HepG2 (cell line): ENCODE measurements at regions not wholly inside any gene's neighbourhood (a gene's known extent, or its start where the extent isn't known, plus 50 kb on each side); places are given as distances from the start of the nearest gene placed in this dataset.

Source experiments
- ATAC-seq: fragments of 200-7000 bp; cut with Tn5 transposase; 3 replicates; pipeline ENCODE4 v1.9.1; 2020; ENCODE audit warnings: mild to moderate bottlenecking, moderate library complexity
- BruUV-seq: library from RNA; stranded (reverse); fragments of 400-500 nt; replicated peaks from 2 replicates; lab custom pipeline; 2021; lab: Mats Ljungman, UMichigan
- CTCF ChIA-PET: fragments of 300-600 bp; formaldehyde crosslinking; extraction: SDS; loops from one replicate; lab custom pipeline; 2021; ENCODE audit warnings: low total read pairs, inconsistent platforms, low intra/inter-chr PET ratio; lab: Yijun Ruan, JAX
- POLR2A ChIA-PET: fragments of 350-600 bp; sonication (Branson Sonifier 250); formaldehyde crosslinking; loops from one replicate; lab custom pipeline; 2020; ENCODE audit warnings: antibody characterized with exemption, inconsistent platforms; lab: Yijun Ruan, JAX
- DNase-seq: peaks from one replicate; pipeline ENCODE4 v3.0.0-alpha.2; 2015; ENCODE audit warnings: low spot score
- FAIRE-seq: peaks from 3 replicates; lab custom pipeline; 2011; peaks lifted over from hg19 to GRCh38; lab: Jason Lieb, UNC
- H2AFZ ChIP-seq: one replicate; pipeline ENCODE4 v1.6.1; 2011; ENCODE audit warnings: low read length, inconsistent platforms
- H3K27ac ChIP-seq: fragments of 300-600 bp; 3 replicates; pipeline ENCODE4 v1.8.0; 2011; ENCODE audit warnings: mixed run types, mild to moderate bottlenecking, mixed read lengths, low read length, inconsistent platforms; ENCODE audit not compliant: insufficient read depth; ENCODE audit errors: extremely low read length
- H3K27me3 ChIP-seq, 2 experiments: fragments of 200-600 bp in 1 of 2; 2 replicates in 1 of 2; 3 replicates in 1 of 2; pipeline versions ENCODE4 v1.6.0 to v1.8.0; 2011; ENCODE audit warnings: low read length in 2 of 2, mild to moderate bottlenecking in 2 of 2, moderate library complexity in 2 of 2, inconsistent platforms in 1 of 2; ENCODE audit not compliant: insufficient read depth in 2 of 2, control insufficient read depth in 1 of 2
- H3K36me3 ChIP-seq, 2 experiments: fragments of 200-600 bp in 1 of 2; replicated peaks in 1 of 2; 2 replicates in 1 of 2; 3 replicates in 1 of 2; pipeline versions ENCODE4 v1.5.1 to v1.8.0; 2011; ENCODE audit warnings: low read length in 2 of 2, inconsistent platforms in 1 of 2; ENCODE audit not compliant: insufficient read depth in 2 of 2, control insufficient read depth in 1 of 2
- H3K4me1 ChIP-seq: 2 replicates; pipeline ENCODE4 v1.5.1; 2012; ENCODE audit warnings: low read length, inconsistent platforms; ENCODE audit not compliant: insufficient read depth
- H3K4me2 ChIP-seq: 2 replicates; pipeline ENCODE4 v1.6.0; 2011; ENCODE audit warnings: low read depth, low read length, inconsistent platforms
- H3K4me3 ChIP-seq, 3 experiments: fragments of 200-600 bp in 1 of 3; sonication (generic), shearing (Covaris generic) in 1 of 3; replicated peaks in 1 of 3; 2 replicates each; pipeline ENCODE4 v1.5.1; 2011 to 2016; ENCODE audit warnings: low read length in 3 of 3, inconsistent platforms in 2 of 3, low read depth in 2 of 3, mild to moderate bottlenecking in 2 of 3, control low read depth in 1 of 3, mixed read lengths in 1 of 3; ENCODE audit not compliant: insufficient read depth in 1 of 3
- H3K79me2 ChIP-seq: one replicate; pipeline ENCODE4 v1.6.1; 2011; ENCODE audit warnings: low read length, inconsistent platforms; ENCODE audit not compliant: insufficient read depth
- H3K9ac ChIP-seq: 2 replicates; pipeline ENCODE4 v1.6.0; 2011; ENCODE audit warnings: mild to moderate bottlenecking, low read depth, low read length, inconsistent platforms; ENCODE audit not compliant: insufficient read depth
- H3K9me3 ChIP-seq: 2 replicates; pipeline ENCODE4 v1.5.1; 2012; ENCODE audit warnings: mild to moderate bottlenecking, low read length
- H4K20me1 ChIP-seq: 2 replicates; pipeline ENCODE4 v1.6.0; 2011; ENCODE audit warnings: inconsistent platforms, mild to moderate bottlenecking, low read length, moderate library complexity; ENCODE audit not compliant: insufficient read depth
- CBX5 ChIP-seq: sonication (generic); formaldehyde crosslinking; IDR thresholded peaks from 2 replicates; pipeline ENCODE4 v1.4.0; 2020; ENCODE audit warnings: missing genetic modification reagents, borderline replicate concordance
- KAT7 ChIP-seq: IDR thresholded peaks from 2 replicates; pipeline ENCODE4 v1.6.1; 2018; ENCODE audit warnings: borderline replicate concordance, missing compliant biosample characterization
- YEATS4 ChIP-seq: sonication (generic); formaldehyde crosslinking; IDR thresholded peaks from 2 replicates; pipeline ENCODE4 v1.4.0; 2020; ENCODE audit warnings: missing genetic modification reagents, borderline replicate concordance
- ZKSCAN8 ChIP-seq: IDR thresholded peaks from 2 replicates; pipeline ENCODE4 v1.6.1; 2016; ENCODE audit warnings: borderline replicate concordance, missing genetic modification reagents, missing compliant biosample characterization
- ZSCAN20 ChIP-seq: sonication (generic); formaldehyde crosslinking; IDR thresholded peaks from 2 replicates; pipeline ENCODE4 v1.4.0; 2020; ENCODE audit warnings: missing genetic modification reagents, mild to moderate bottlenecking, borderline replicate concordance
- WGBS: methylation state at CpG from one replicate; pipeline ENCODE4 v1.1.6; 2017; ENCODE audit warnings: low lambda C conversion rate; 5-methylcytosine and 5-hydroxymethylcytosine counted together
- in situ Hi-C: cut with HindIII; loops from 2 replicates; pipeline ENCODE4 v1.10.0; 2017; ENCODE audit warnings: low pct_unique_long_range_greater_than_20kb; ENCODE audit not compliant: extremely low pct_ligation_motif_present
- intact Hi-C: fragments of 100-400 bp; cut with micrococcal nuclease; formaldehyde crosslinking; loops from one replicate; pipeline ENCODE4 v1.10.0; 2022; ENCODE audit not compliant: unreplicated experiment
- small RNA-seq, 3 experiments: library from RNA; depleted of rRNA; stranded (forward); fragments of <200 nt; gene quantifications; one replicate each; pipeline ENCODE3, GENCODE V24; 2012; ENCODE audit warnings: low read depth in 2 of 3, low replicate concordance in 1 of 3; ENCODE audit not compliant: insufficient read length in 3 of 3, insufficient read depth in 2 of 3
- TF ChIP-seq, protein P1 (sequence below): sonication (generic); formaldehyde crosslinking; IDR thresholded peaks from 2 replicates; pipeline ENCODE4 v1.5.0; 2020; ENCODE audit warnings: missing genetic modification reagents
- TF ChIP-seq, protein P2 (sequence below): sonication (generic); formaldehyde crosslinking; IDR thresholded peaks from 2 replicates; pipeline ENCODE4 v1.8.1; 2023; ENCODE audit warnings: mild to moderate bottlenecking, missing genetic modification reagents
- TF ChIP-seq, protein P3 (sequence below): sonication (generic); formaldehyde crosslinking; IDR thresholded peaks from 2 replicates; pipeline ENCODE4 v1.5.1; 2020; ENCODE audit warnings: missing genetic modification reagents, mild to moderate bottlenecking, borderline replicate concordance

DNA sequence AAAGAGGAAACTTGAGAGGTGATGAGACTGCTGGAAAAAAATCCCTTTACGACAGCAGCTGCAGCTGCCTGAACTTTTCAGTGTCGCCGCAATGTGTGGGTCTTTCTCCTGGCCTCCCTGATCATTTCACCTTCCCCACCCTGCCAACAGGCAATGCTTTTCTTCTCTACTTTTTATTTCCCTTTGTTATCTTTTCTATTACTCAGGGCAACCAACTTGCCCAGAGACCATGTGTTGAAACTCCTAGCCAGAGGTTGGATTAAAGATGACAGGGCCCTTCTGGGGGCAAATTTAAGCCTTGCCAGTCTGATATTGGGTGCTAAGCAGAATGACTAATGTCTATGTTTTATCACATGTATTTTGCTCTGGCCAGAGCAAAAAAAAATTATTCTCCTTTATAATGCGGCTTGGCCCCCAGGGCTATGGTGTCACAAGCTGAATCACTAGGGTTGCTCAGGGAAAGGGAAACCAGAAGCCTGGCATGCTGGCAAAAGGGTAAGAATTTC is 51.5 kb upstream of the CFAP20DC start:
- Histone ChIP-seq H4K20me1 (no peaks in the 10 kb centered on the region), H3K79me2 (no peaks in the 10 kb centered on the region), H3K36me3 (no peaks in the 10 kb centered on the region), H3K27ac (no peak overlapping the region), H2AFZ (no peak overlapping the region), H3K4me3 (no peak overlapping the region), H3K4me2 (no peak overlapping the region), H3K9ac (no peak overlapping the region), H3K27me3 (no peaks in the 10 kb centered on the region), H3K4me1 (peaks cover 7% of the 10 kb centered on the region), H3K9me3 (no peaks in the 10 kb centered on the region)
- TF ChIP-seq ZKSCAN8 (CRISPR knock-in tag) (no peak), ZSCAN20 (no peak), KAT7 (CRISPR knock-in tag) (no peak), YEATS4 (CRISPR knock-in tag) (no peak), CBX5 (CRISPR knock-in tag) (no peak)
- TF ChIP-seq, protein P1, sequence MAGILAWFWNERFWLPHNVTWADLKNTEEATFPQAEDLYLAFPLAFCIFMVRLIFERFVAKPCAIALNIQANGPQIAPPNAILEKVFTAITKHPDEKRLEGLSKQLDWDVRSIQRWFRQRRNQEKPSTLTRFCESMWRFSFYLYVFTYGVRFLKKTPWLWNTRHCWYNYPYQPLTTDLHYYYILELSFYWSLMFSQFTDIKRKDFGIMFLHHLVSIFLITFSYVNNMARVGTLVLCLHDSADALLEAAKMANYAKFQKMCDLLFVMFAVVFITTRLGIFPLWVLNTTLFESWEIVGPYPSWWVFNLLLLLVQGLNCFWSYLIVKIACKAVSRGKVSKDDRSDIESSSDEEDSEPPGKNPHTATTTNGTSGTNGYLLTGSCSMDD = no peak
- TF ChIP-seq, protein P2, sequence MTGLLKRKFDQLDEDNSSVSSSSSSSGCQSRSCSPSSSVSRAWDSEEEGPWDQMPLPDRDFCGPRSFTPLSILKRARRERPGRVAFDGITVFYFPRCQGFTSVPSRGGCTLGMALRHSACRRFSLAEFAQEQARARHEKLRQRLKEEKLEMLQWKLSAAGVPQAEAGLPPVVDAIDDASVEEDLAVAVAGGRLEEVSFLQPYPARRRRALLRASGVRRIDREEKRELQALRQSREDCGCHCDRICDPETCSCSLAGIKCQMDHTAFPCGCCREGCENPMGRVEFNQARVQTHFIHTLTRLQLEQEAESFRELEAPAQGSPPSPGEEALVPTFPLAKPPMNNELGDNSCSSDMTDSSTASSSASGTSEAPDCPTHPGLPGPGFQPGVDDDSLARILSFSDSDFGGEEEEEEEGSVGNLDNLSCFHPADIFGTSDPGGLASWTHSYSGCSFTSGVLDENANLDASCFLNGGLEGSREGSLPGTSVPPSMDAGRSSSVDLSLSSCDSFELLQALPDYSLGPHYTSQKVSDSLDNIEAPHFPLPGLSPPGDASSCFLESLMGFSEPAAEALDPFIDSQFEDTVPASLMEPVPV (CRISPR knock-in tag) = no peak
- TF ChIP-seq, protein P3, sequence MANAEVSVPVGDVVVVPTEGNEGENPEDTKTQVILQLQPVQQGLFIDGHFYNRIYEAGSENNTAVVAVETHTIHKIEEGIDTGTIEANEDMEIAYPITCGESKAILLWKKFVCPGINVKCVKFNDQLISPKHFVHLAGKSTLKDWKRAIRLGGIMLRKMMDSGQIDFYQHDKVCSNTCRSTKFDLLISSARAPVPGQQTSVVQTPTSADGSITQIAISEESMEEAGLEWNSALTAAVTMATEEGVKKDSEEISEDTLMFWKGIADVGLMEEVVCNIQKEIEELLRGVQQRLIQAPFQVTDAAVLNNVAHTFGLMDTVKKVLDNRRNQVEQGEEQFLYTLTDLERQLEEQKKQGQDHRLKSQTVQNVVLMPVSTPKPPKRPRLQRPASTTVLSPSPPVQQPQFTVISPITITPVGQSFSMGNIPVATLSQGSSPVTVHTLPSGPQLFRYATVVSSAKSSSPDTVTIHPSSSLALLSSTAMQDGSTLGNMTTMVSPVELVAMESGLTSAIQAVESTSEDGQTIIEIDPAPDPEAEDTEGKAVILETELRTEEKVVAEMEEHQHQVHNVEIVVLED = no peak
- no TSS peak for BruUV-seq
- DNase-seq (no peak), FAIRE-seq (no peak), ATAC-seq (no peak)
- intact Hi-C loops = no loop called here
- ChIA-PET POLR2A (no interaction called here), CTCF (no interaction called here)
- in situ Hi-C loops = no loop called here
- WGBS = 90% methylated on average over 4 of the region's 4 CpGs

Small RNAs in the stretch of these regions (small RNA-seq; reads per million reads assigned to genes)
- gene RF00017 = 0 reads per million in 3 experiments
